ENCODE measurements at regions not wholly inside any gene's neighbourhood (a gene's known extent, or its start where the extent isn't known, plus 50 kb on each side); places are given as distances from the start of the nearest gene placed in this dataset.

- H3K4me3 ChIP-seq (ENCODE audit: low read depth, low read length) = no peak overlapping the region
- no peak for TF ChIP-seq CTCF (IDR thresholded peaks at IDR 0.05; ENCODE audit: low read depth, low read length)
Observed at GRCh38 chr13:69485991-69486592, 621.5 kb upstream of the ATXN8OS start.

GRCh38 chr13:69477451-69477850 is 630.2 kb upstream of the ATXN8OS start:
- H3K4me3 ChIP-seq (ENCODE audit: low read depth, low read length) = no peak overlapping the region
- no peak for TF ChIP-seq CTCF (IDR thresholded peaks at IDR 0.05; ENCODE audit: low read depth, low read length)

GRCh38 chr13:69474011-69474685 is 633.5 kb upstream of the ATXN8OS start:
- TF ChIP-seq CTCF (IDR thresholded peaks at IDR 0.05; ENCODE audit: low read depth, low read length) = no peak
- no peak overlapping the region for H3K4me3 ChIP-seq (ENCODE audit: low read depth, low read length)

- no peak for TF ChIP-seq CTCF (IDR thresholded peaks at IDR 0.05; ENCODE audit: low read depth, low read length)
- H3K4me3 ChIP-seq (ENCODE audit: low read depth, low read length) = no peak overlapping the region
Observed at GRCh38 chr13:69468624-69469023, 639.0 kb upstream of the ATXN8OS start.

GRCh38 chr13:69461397-69461796 is 646.2 kb upstream of the ATXN8OS start:
- H3K4me3 ChIP-seq (ENCODE audit: low read depth, low read length) = no peak overlapping the region
- no peak for TF ChIP-seq CTCF (IDR thresholded peaks at IDR 0.05; ENCODE audit: low read depth, low read length)

GRCh38 chr13:69459346-69459745 is 648.3 kb upstream of the ATXN8OS start:
- TF ChIP-seq CTCF (IDR thresholded peaks at IDR 0.05; ENCODE audit: low read depth, low read length) = no peak
- H3K4me3 ChIP-seq (ENCODE audit: low read depth, low read length) = no peak overlapping the region

- no peak for TF ChIP-seq CTCF (IDR thresholded peaks at IDR 0.05; ENCODE audit: low read depth, low read length)
- no peak overlapping the region for H3K4me3 ChIP-seq (ENCODE audit: low read depth, low read length)
Observed at GRCh38 chr13:69458013-69458412, 649.6 kb upstream of the ATXN8OS start.

Data from WI38 (cell line).